ENCODE measurements at regions not wholly inside any gene's neighbourhood (a gene's known extent, or its start where the extent isn't known, plus 50 kb on each side); places are given as distances from the start of the nearest gene placed in this dataset.

GRCh38 chr13:22422712-22423111 is 751.8 kb downstream of the FGF9 start:
- TF ChIP-seq, protein P1, sequence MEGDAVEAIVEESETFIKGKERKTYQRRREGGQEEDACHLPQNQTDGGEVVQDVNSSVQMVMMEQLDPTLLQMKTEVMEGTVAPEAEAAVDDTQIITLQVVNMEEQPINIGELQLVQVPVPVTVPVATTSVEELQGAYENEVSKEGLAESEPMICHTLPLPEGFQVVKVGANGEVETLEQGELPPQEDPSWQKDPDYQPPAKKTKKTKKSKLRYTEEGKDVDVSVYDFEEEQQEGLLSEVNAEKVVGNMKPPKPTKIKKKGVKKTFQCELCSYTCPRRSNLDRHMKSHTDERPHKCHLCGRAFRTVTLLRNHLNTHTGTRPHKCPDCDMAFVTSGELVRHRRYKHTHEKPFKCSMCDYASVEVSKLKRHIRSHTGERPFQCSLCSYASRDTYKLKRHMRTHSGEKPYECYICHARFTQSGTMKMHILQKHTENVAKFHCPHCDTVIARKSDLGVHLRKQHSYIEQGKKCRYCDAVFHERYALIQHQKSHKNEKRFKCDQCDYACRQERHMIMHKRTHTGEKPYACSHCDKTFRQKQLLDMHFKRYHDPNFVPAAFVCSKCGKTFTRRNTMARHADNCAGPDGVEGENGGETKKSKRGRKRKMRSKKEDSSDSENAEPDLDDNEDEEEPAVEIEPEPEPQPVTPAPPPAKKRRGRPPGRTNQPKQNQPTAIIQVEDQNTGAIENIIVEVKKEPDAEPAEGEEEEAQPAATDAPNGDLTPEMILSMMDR (IDR thresholded peaks at IDR 0.05), result no peak
- no peak for TF ChIP-seq POLR2A (IDR thresholded peaks at IDR 0.05)
